Skeletal muscle cell (primary cell): ENCODE measurements at regions not wholly inside any gene's neighbourhood (a gene's known extent, or its start where the extent isn't known, plus 50 kb on each side); places are given as distances from the start of the nearest gene placed in this dataset.

ENCODE experiments used
- DNase-seq: peaks from one replicate; pipeline ENCODE4 v3.0.0-alpha.2; 2010; ENCODE audit warnings: low read depth
- H3K4me3 ChIP-seq: 2 replicates; pipeline ENCODE4 v1.5.1; 2011; ENCODE audit warnings: low read depth, mild to moderate bottlenecking, control low read depth, low read length, moderate library complexity

DNA sequence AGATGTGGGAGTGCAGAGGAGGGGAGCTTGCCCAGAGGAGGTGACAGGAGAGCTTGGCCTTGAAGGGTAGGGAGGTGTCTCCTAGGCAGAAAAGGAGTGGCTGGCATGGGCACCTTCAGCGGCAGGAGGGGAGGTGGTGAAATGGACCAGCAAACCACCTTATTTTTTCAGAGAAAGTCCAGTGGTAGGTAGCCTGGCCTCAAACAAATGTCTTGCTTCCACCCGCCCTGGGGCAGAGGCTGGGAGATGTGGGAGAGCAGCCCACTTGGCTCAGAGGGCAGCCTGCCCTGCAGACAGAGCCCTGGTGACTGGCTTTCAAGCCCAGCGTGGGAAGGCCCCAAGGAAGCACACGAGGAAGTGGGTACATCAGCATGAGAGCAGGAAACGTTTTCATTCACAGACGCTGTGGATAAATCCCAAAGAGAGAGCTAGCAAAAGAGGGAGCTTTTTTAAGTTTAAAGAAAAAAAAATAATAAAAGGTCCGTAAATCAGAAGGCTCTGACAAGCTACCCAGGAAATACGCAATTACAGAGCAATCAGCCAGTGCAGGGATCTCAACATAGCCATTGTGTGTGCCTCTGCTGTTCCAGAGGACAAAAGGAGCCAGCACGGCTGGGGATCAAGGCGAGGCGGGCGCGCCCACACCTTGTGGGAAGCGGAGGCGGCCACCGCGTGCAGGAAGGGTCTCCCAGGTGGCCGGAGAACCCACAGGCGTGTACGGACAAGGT is 238.7 kb upstream of the PLET1 start:
- no peak for DNase-seq

DNA sequence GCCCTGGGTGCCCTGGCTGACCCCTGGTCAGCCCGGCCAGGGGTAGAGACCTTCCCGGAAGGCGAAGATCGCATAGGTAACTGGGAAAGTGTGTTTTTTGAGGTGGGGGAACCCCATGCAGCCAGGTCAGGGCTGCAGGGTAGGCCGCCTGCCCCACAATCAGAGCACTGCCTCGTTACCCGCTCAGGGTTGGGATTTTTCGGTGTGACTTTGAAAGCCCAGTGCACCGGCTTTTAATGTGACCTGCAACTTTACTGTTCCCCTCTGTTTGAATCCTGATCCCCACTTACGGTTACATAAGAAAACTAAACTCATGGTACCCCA is 239.2 kb upstream of the PLET1 start:
- no peak for DNase-seq

More for the DNA sequence above, 238.7 kb upstream of the PLET1 start:
- no peak overlapping the region for H3K4me3 ChIP-seq

GRCh38 chr11:112503410-112503809 is 242.8 kb upstream of the PLET1 start:
- no peak for DNase-seq
- no peak overlapping the region for H3K4me3 ChIP-seq

More for the DNA sequence above, 239.2 kb upstream of the PLET1 start:
- H3K4me3 ChIP-seq, result no peak overlapping the region

DNA sequence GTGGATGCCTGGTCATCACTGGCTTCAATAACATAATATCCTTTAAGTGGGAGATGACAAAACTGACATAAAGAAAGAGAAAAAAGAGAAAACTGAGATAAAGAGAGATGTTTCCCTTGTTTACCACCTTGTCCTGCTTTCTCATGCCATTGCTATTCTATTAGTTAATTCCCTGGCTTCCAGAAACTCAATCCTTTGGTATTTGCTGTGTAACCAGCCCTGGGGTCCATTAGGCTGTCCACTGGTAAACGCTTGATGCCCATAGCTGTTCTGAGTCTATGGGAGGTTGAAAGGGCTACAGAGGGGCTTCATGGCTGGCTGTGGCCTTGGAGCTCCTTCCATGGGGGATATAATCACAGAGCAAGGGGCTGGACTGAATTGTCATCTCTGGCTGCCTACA is 243.4 kb upstream of the PLET1 start:
- no peak for DNase-seq
- no peak overlapping the region for H3K4me3 ChIP-seq

GRCh38 chr11:112506852-112507251 is 246.2 kb upstream of the PLET1 start:
- no peak overlapping the region for H3K4me3 ChIP-seq
- no peak for DNase-seq

GRCh38 chr11:112507281-112507680 is 246.6 kb upstream of the PLET1 start:
- DNase-seq, result no peak

GRCh38 chr11:112508750-112509149 is 248.1 kb upstream of the PLET1 start:
- no peak for DNase-seq
- no peak overlapping the region for H3K4me3 ChIP-seq

More at GRCh38 chr11:112507281-112507680, 246.6 kb upstream of the PLET1 start:
- H3K4me3 ChIP-seq, result no peak overlapping the region

GRCh38 chr11:112509300-112509699 is 248.6 kb upstream of the PLET1 start:
- no peak overlapping the region for H3K4me3 ChIP-seq
- no peak for DNase-seq

GRCh38 chr11:112511271-112511670 is 250.6 kb upstream of the PLET1 start:
- H3K4me3 ChIP-seq, result no peak overlapping the region
- DNase-seq, result no peak

GRCh38 chr11:112511911-112512310 is 251.3 kb upstream of the PLET1 start:
- no peak for DNase-seq
- H3K4me3 ChIP-seq, result no peak overlapping the region

DNA sequence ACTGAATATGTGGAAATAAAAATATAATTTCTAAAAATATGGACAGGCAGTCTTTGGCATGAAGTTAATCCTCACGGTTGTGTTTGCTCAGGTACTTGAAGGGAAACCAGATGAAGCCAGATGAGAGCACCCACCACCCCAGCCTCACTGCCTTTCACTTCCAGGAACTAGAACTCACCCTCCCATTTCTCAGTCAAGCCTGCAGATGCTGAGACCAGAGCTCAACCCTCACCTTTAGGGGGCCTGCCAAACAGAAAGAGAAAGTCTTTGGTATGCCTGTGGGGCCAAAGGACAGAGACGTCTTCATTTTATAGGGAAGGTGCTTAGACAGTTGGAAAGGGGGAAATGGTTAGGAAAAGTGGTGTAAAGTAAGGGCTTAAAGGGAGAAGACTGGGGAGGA is 252.8 kb upstream of the PLET1 start:
- DNase-seq, result no peak

GRCh38 chr11:112514011-112514740 is 253.5 kb upstream of the PLET1 start:
- DNase-seq, result no peak
- H3K4me3 ChIP-seq, result no peak overlapping the region

More for the DNA sequence above, 252.8 kb upstream of the PLET1 start:
- H3K4me3 ChIP-seq, result no peak overlapping the region

GRCh38 chr11:112516261-112516660 is 255.6 kb upstream of the PLET1 start:
- DNase-seq, result no peak
- no peak overlapping the region for H3K4me3 ChIP-seq

GRCh38 chr11:112516755-112517154 is 256.1 kb upstream of the PLET1 start:
- no peak overlapping the region for H3K4me3 ChIP-seq
- no peak for DNase-seq

GRCh38 chr11:112518371-112518770 is 257.7 kb upstream of the PLET1 start:
- no peak overlapping the region for H3K4me3 ChIP-seq
- no peak for DNase-seq

DNA sequence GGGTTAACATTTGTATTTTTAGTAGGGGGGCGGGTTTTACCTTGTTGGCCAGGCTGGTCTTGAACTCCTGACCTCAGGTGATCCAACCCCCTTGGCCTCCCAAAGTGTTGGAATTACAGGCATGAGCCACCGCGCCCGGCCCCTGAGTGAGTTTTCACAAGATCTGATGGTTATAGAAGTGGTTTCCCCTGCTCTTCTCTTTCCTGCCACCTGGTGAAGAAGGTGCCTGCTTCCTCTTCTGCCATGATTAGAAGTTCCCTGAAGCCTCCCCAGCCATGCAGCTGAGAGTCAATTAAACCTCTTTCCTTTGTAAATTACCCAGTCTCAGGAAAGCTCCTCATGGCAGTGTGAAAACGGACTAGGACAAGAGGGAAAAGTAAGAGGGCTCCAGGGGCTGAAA is 259.1 kb upstream of the PLET1 start:
- no peak for DNase-seq
- no peak overlapping the region for H3K4me3 ChIP-seq

GRCh38 chr11:112520354-112520753 is 259.7 kb upstream of the PLET1 start:
- no peak for DNase-seq
- no peak overlapping the region for H3K4me3 ChIP-seq

GRCh38 chr11:112522536-112522935 is 261.9 kb upstream of the PLET1 start:
- no peak overlapping the region for H3K4me3 ChIP-seq
- no peak for DNase-seq

DNA sequence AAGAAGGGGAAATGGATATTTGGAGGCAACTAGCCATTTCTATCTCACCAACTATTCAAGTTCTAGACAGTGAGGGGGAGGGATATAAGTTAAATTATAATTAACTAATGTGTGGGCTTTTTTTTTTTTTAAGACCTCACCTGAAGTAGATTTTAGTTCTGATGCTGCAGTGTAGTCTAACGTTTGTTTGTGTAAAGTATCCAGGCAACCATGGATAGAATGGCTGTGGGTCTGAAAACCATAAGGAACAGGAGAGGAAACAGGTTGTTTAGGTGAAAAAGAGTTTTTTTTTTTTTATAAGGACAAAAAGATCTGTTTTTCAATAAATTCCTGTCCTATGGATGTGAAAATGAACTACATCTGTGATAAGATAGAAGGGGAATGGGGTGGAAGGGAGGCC is 262.4 kb upstream of the PLET1 start:
- DNase-seq, result no peak
- H3K4me3 ChIP-seq, result no peak overlapping the region

DNA sequence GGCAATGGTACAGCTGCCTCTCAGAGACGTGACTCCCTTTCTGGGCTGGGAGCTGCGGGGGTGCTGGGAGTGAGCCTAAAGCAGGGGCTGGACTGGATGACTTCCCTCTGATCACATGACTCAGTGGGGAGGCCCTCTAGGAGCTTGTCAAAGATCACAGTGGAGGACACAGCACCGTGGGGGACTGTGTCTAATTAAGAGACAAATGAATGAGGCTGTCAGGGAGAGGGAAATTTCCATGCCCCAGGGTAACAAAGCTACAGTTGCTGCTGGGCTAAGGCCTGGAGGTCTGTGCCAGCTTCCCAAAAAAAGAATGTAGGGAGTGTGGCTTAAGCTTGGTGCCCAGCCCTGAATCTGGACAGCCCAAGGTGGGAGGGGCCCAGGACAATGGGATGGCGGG is 262.8 kb upstream of the PLET1 start:
- no peak overlapping the region for H3K4me3 ChIP-seq
- no peak for DNase-seq

GRCh38 chr11:112523951-112524350 is 263.3 kb upstream of the PLET1 start:
- no peak overlapping the region for H3K4me3 ChIP-seq
- DNase-seq, result no peak
